Large intestine (tissue), 3 donors: ENCODE measurements at regions not wholly inside any gene's neighbourhood (a gene's known extent, or its start where the extent isn't known, plus 50 kb on each side); places are given as distances from the start of the nearest gene placed in this dataset.
"Not testable (repeated sequence)": the region's sequence is repeated elsewhere in the genome, so short reads cannot be mapped to it uniquely, and the experiment has no call there.

Experiments used
- DNase-seq, 2 donors: peaks; one replicate each; pipeline versions ENCODE4 v3.0.0 to v3.0.0-alpha.2; 2013
- H3K27ac ChIP-seq: one replicate; pipeline ENCODE4 v1.5.1; 2013; ENCODE audit warnings: low read length
- H3K27me3 ChIP-seq: 2 replicates; pipeline ENCODE4 v1.6.1; 2013; ENCODE audit warnings: low read length; ENCODE audit not compliant: control insufficient read depth, insufficient read depth
- H3K36me3 ChIP-seq: 2 replicates; pipeline ENCODE4 v1.6.1; 2013; ENCODE audit warnings: low read length; ENCODE audit not compliant: control insufficient read depth, insufficient read depth
- H3K4me1 ChIP-seq: one replicate; pipeline ENCODE4 v1.6.1; 2013; ENCODE audit warnings: low read length; ENCODE audit not compliant: control insufficient read depth, insufficient read depth
- H3K4me3 ChIP-seq: one replicate; pipeline ENCODE4 v1.5.1; 2013; ENCODE audit warnings: low read length
- H3K9me3 ChIP-seq: one replicate; pipeline ENCODE4 v1.6.1; 2013; ENCODE audit warnings: mild to moderate bottlenecking, low read depth, low read length, moderate library complexity; ENCODE audit not compliant: control insufficient read depth
- WGBS: methylation state at CpG from one replicate; pipeline ENCODE4 v1.1.5; 2013; ENCODE audit warnings: low lambda C conversion rate; ENCODE audit not compliant: insufficient coverage; 5-methylcytosine and 5-hydroxymethylcytosine counted together

GRCh38 chr5:99418640-99419039 is 489.8 kb upstream of the CHD1 start:
- not testable (repeated sequence) for H3K27ac ChIP-seq, H3K9me3 ChIP-seq, H3K4me3 ChIP-seq, DNase-seq, H3K4me1 ChIP-seq, H3K27me3 ChIP-seq, H3K36me3 ChIP-seq
- no CpG with 5 or more reads among the region's 1 CpG for WGBS

GRCh38 chr5:99410386-99410785 is 481.6 kb upstream of the CHD1 start:
- H3K27me3 ChIP-seq, H3K9me3 ChIP-seq, H3K36me3 ChIP-seq, H3K4me1 ChIP-seq, H3K4me3 ChIP-seq, DNase-seq, H3K27ac ChIP-seq: not testable (repeated sequence)
- WGBS = no CpG with 5 or more reads among the region's 30 CpGs

- WGBS = no CpG with 5 or more reads among the region's 3 CpGs
- H3K4me3 ChIP-seq, H3K4me1 ChIP-seq, H3K36me3 ChIP-seq, H3K9me3 ChIP-seq, H3K27me3 ChIP-seq, H3K27ac ChIP-seq, DNase-seq: not testable (repeated sequence)
These were observed 476.0 kb upstream of the CHD1 start for GRCh38 chr5:99404764-99405302.

GRCh38 chr5:99400571-99400970 is 471.8 kb upstream of the CHD1 start:
- not testable (repeated sequence) for H3K4me1 ChIP-seq, H3K27me3 ChIP-seq, H3K4me3 ChIP-seq, DNase-seq, H3K27ac ChIP-seq, H3K36me3 ChIP-seq, H3K9me3 ChIP-seq
- WGBS = no CpG with 5 or more reads among the region's 1 CpG

- Histone ChIP-seq H3K27ac (no peak overlapping the region), H3K27me3 (no peaks in the 10 kb centered on the region), H3K4me1 (no peaks in the 10 kb centered on the region), H3K4me3 (no peak overlapping the region), H3K9me3 (no peaks in the 10 kb centered on the region), H3K36me3 (no peaks in the 10 kb centered on the region)
- DNase-seq = no peak
These were observed 470.2 kb upstream of the CHD1 start for GRCh38 chr5:99398976-99399375.

- H3K27ac ChIP-seq = no peak overlapping the region
- WGBS = 33% methylated on average over 1 of the region's 1 CpG
- no peaks in the 10 kb centered on the region for H3K9me3 ChIP-seq
- H3K27me3 ChIP-seq = no peaks in the 10 kb centered on the region
- H3K36me3 ChIP-seq = no peaks in the 10 kb centered on the region
- H3K4me1 ChIP-seq = no peaks in the 10 kb centered on the region
- no peak overlapping the region for H3K4me3 ChIP-seq
- no peak for DNase-seq
These were observed 457.7 kb upstream of the CHD1 start for GRCh38 chr5:99386406-99387077.

GRCh38 chr5:99379187-99379586 is 450.4 kb upstream of the CHD1 start:
- Histone ChIP-seq H3K9me3 (no peaks in the 10 kb centered on the region), H3K36me3 (no peaks in the 10 kb centered on the region), H3K4me3 (no peak overlapping the region), H3K4me1 (no peaks in the 10 kb centered on the region), H3K27ac (no peak overlapping the region), H3K27me3 (no peaks in the 10 kb centered on the region)
- WGBS = 92% methylated on average over 4 of the region's 4 CpGs
- DNase-seq = no peak

GRCh38 chr5:99378443-99378842 is 449.6 kb upstream of the CHD1 start:
- Histone ChIP-seq H3K36me3 (no peaks in the 10 kb centered on the region), H3K9me3 (no peaks in the 10 kb centered on the region), H3K4me3 (no peak overlapping the region), H3K4me1 (no peaks in the 10 kb centered on the region), H3K27ac (no peak overlapping the region), H3K27me3 (no peaks in the 10 kb centered on the region)
- no peak for DNase-seq
- no CpG with 5 or more reads among the region's 2 CpGs for WGBS

GRCh38 chr5:99369797-99370593 is 441.2 kb upstream of the CHD1 start:
- H3K27ac ChIP-seq = no peak overlapping the region
- no peaks in the 10 kb centered on the region for H3K36me3 ChIP-seq
- 23% methylated on average over 2 of the region's 3 CpGs for WGBS

GRCh38 chr5:99368726-99369125 is 439.9 kb upstream of the CHD1 start:
- DNase-seq = no peak

More at GRCh38 chr5:99369797-99370593, 441.2 kb upstream of the CHD1 start:
- H3K9me3 ChIP-seq = no peaks in the 10 kb centered on the region
- H3K27me3 ChIP-seq = no peaks in the 10 kb centered on the region
- no peak overlapping the region for H3K4me3 ChIP-seq
- H3K4me1 ChIP-seq = no peaks in the 10 kb centered on the region
- no peak for DNase-seq

GRCh38 chr5:99355881-99356280 is 427.1 kb upstream of the CHD1 start:
- DNase-seq = no peak
- Histone ChIP-seq H3K27me3 (no peaks in the 10 kb centered on the region), H3K27ac (no peak overlapping the region), H3K9me3 (peaks cover 3% of the 10 kb centered on the region), H3K4me3 (no peak overlapping the region), H3K36me3 (no peaks in the 10 kb centered on the region), H3K4me1 (no peaks in the 10 kb centered on the region)

More at GRCh38 chr5:99368726-99369125, 439.9 kb upstream of the CHD1 start:
- H3K4me1 ChIP-seq = no peaks in the 10 kb centered on the region
- H3K36me3 ChIP-seq = no peaks in the 10 kb centered on the region
- no peak overlapping the region for H3K4me3 ChIP-seq
- H3K27me3 ChIP-seq = no peaks in the 10 kb centered on the region
- no peaks in the 10 kb centered on the region for H3K9me3 ChIP-seq
- no peak overlapping the region for H3K27ac ChIP-seq
- no CpG with 5 or more reads among the region's 2 CpGs for WGBS
